H9 (cell line): ENCODE measurements at regions not wholly inside any gene's neighbourhood (a gene's known extent, or its start where the extent isn't known, plus 50 kb on each side); places are given as distances from the start of the nearest gene placed in this dataset.

ENCODE experiments used
- DNase-seq: peaks from one replicate; pipeline ENCODE4 v3.0.0-alpha.2; 2017
- H2AFZ ChIP-seq: one replicate; pipeline ENCODE4 v1.6.1; 2013; ENCODE audit warnings: mild to moderate bottlenecking, low read length, control low read depth, moderate library complexity
- H2AK5ac ChIP-seq: 2 replicates; pipeline ENCODE4 v1.6.1; 2013; ENCODE audit warnings: low read length, control low read depth, mixed read lengths; ENCODE audit not compliant: insufficient read length
- H2BK120ac ChIP-seq: one replicate; pipeline ENCODE4 v1.6.1; 2013; ENCODE audit warnings: low read depth, mild to moderate bottlenecking, low read length, control low read depth, inconsistent platforms; ENCODE audit not compliant: poor library complexity, severe bottlenecking
- H2BK12ac ChIP-seq: 2 replicates; pipeline ENCODE4 v1.6.1; 2013; ENCODE audit warnings: low read length, control low read depth, mixed read lengths, low read depth; ENCODE audit not compliant: insufficient read length
- H2BK15ac ChIP-seq: 2 replicates; pipeline ENCODE4 v1.6.1; 2013; ENCODE audit warnings: low read depth, low read length, control low read depth
- H2BK20ac ChIP-seq: one replicate; pipeline ENCODE4 v1.6.1; 2013; ENCODE audit warnings: low read depth, mild to moderate bottlenecking, low read length, control low read depth, inconsistent platforms; ENCODE audit not compliant: poor library complexity, severe bottlenecking
- H2BK5ac ChIP-seq: 2 replicates; pipeline ENCODE4 v1.6.1; 2013; ENCODE audit warnings: low read length, control low read depth, mixed read lengths; ENCODE audit not compliant: insufficient read length
- H3K14ac ChIP-seq: 2 replicates; pipeline ENCODE4 v1.6.1; 2013; ENCODE audit warnings: low read length, control low read depth; ENCODE audit not compliant: insufficient read depth
- H3K18ac ChIP-seq: 2 replicates; pipeline ENCODE4 v1.6.1; 2013; ENCODE audit warnings: low read depth, mild to moderate bottlenecking, mixed read lengths, low read length, control low read depth; ENCODE audit not compliant: insufficient read length
- H3K23ac ChIP-seq: 2 replicates; pipeline ENCODE4 v1.6.1; 2013; ENCODE audit warnings: low read length, control low read depth, mixed read lengths, low read depth; ENCODE audit not compliant: insufficient read length
- H3K23me2 ChIP-seq: 2 replicates; pipeline ENCODE4 v1.6.1; 2013; ENCODE audit warnings: low read depth, mild to moderate bottlenecking, mixed read lengths, low read length, control low read depth; ENCODE audit not compliant: insufficient read length, poor library complexity, severe bottlenecking
- H3K27ac ChIP-seq: 2 replicates; pipeline ENCODE4 v1.5.1; 2013; ENCODE audit warnings: low read length, control low read depth, mixed read lengths, low read depth; ENCODE audit not compliant: insufficient read length
- H3K27me3 ChIP-seq: 2 replicates; pipeline ENCODE4 v1.6.1; 2013; ENCODE audit warnings: low read length, control low read depth, inconsistent platforms; ENCODE audit not compliant: insufficient read depth
- H3K4ac ChIP-seq: 2 replicates; pipeline ENCODE4 v1.6.1; 2013; ENCODE audit warnings: low read depth, mild to moderate bottlenecking, control low read depth, inconsistent platforms, low read length, moderate library complexity
- H3K4me1 ChIP-seq: 2 replicates; pipeline ENCODE4 v1.6.1; 2013; ENCODE audit warnings: low read length, control low read depth, inconsistent platforms; ENCODE audit not compliant: insufficient read depth
- H3K4me2 ChIP-seq: 2 replicates; pipeline ENCODE4 v1.6.1; 2013; ENCODE audit warnings: low read length, control low read depth, mixed read lengths; ENCODE audit not compliant: insufficient read length, insufficient read depth
- H3K56ac ChIP-seq: 2 replicates; pipeline ENCODE4 v1.6.1; 2013; ENCODE audit warnings: low read depth, mild to moderate bottlenecking, mixed read lengths, low read length, control low read depth; ENCODE audit not compliant: insufficient read length
- H3K79me1 ChIP-seq: 2 replicates; pipeline ENCODE4 v1.6.1; 2013; ENCODE audit warnings: low read depth, mild to moderate bottlenecking, moderate library complexity, low read length, control low read depth, inconsistent platforms; ENCODE audit not compliant: insufficient read depth, poor library complexity, severe bottlenecking
- H3K79me2 ChIP-seq: 2 replicates; pipeline ENCODE4 v1.6.1; 2013; ENCODE audit warnings: low read length, control low read depth, inconsistent platforms; ENCODE audit not compliant: insufficient read depth
- H3K9ac ChIP-seq: 2 replicates; pipeline ENCODE4 v1.6.1; 2013; ENCODE audit warnings: low read length, control low read depth, mixed read lengths; ENCODE audit not compliant: insufficient read length; ENCODE audit errors: extremely low read depth
- H3K9me3 ChIP-seq: one replicate; pipeline ENCODE4 v1.6.1; 2013; ENCODE audit warnings: low read depth, low read length, inconsistent platforms; ENCODE audit not compliant: control insufficient read depth
- H3T11ph ChIP-seq: one replicate; pipeline ENCODE4 v1.6.1; 2013; ENCODE audit warnings: mild to moderate bottlenecking, low read length, control low read depth, inconsistent platforms
- H4K20me1 ChIP-seq: one replicate; pipeline ENCODE4 v1.6.1; 2013; ENCODE audit not compliant: control insufficient read depth, insufficient read length, insufficient read depth
- H4K5ac ChIP-seq: 2 replicates; pipeline ENCODE4 v1.6.1; 2013; ENCODE audit warnings: low read depth, mild to moderate bottlenecking, mixed read lengths, low read length, control low read depth; ENCODE audit not compliant: insufficient read length
- H4K8ac ChIP-seq: replicated peaks from 2 replicates; pipeline ENCODE4 v1.6.1; 2013; ENCODE audit warnings: low read length, control low read depth, mixed read lengths, low read depth; ENCODE audit not compliant: insufficient read length
- H4K91ac ChIP-seq: 2 replicates; pipeline ENCODE4 v1.6.1; 2013; ENCODE audit warnings: low read depth, mild to moderate bottlenecking, moderate library complexity, mixed read lengths, low read length, control low read depth; ENCODE audit not compliant: insufficient read length
- H3K27ac Mint-ChIP-seq, 3 experiments: 2 replicates in 2 of 3; 3 replicates in 1 of 3; pipeline ENCODE4 v1.8.0; 2020 to 2021; ENCODE audit warnings: mixed read lengths in 3 of 3, mild to moderate bottlenecking in 1 of 3, moderate library complexity in 1 of 3
- H3K27me3 Mint-ChIP-seq: 2 replicates; pipeline ENCODE4 v1.8.0; 2021; ENCODE audit warnings: low read depth, mild to moderate bottlenecking, moderate library complexity, mixed read lengths
- H3K36me3 Mint-ChIP-seq, 3 experiments: 2 replicates in 2 of 3; 3 replicates in 1 of 3; pipeline ENCODE4 v1.8.0; 2020 to 2021; ENCODE audit warnings: low read depth in 3 of 3, mixed read lengths in 3 of 3; ENCODE audit not compliant: insufficient read depth in 1 of 3
- H3K4me1 Mint-ChIP-seq, 2 experiments: 2 replicates each; pipeline ENCODE4 v1.8.0; 2020; ENCODE audit warnings: mixed read lengths in 2 of 2
- H3K4me3 Mint-ChIP-seq, 2 experiments: 2 replicates in 1 of 2; 3 replicates in 1 of 2; pipeline ENCODE4 v1.8.0; 2020 to 2021; ENCODE audit warnings: mild to moderate bottlenecking in 2 of 2, mixed read lengths in 2 of 2, moderate library complexity in 1 of 2
- H3K9me3 Mint-ChIP-seq, 2 experiments: 2 replicates in 1 of 2; 3 replicates in 1 of 2; pipeline ENCODE4 v1.8.0; 2020; ENCODE audit warnings: mild to moderate bottlenecking in 2 of 2, mixed read lengths in 2 of 2, moderate library complexity in 1 of 2
- CTCF ChIP-seq: fragments of 200-600 bp; sonication (generic); conservative IDR thresholded peaks from 3 replicates; pipeline ENCODE4 v1.8.0; 2021; ENCODE audit warnings: antibody characterized with exemption, mild to moderate bottlenecking
- WGBS: extraction: QIAGEN DNeasy Blood & Tissue Kit; methylation state at CpG from one replicate; pipeline ENCODE4 v1.1.7; 2013; ENCODE audit warnings: missing lambda C conversion rate, low lambda C conversion rate, mixed read lengths; ENCODE audit not compliant: insufficient read length; ENCODE audit errors: extremely low coverage; 5-methylcytosine and 5-hydroxymethylcytosine counted together

DNA sequence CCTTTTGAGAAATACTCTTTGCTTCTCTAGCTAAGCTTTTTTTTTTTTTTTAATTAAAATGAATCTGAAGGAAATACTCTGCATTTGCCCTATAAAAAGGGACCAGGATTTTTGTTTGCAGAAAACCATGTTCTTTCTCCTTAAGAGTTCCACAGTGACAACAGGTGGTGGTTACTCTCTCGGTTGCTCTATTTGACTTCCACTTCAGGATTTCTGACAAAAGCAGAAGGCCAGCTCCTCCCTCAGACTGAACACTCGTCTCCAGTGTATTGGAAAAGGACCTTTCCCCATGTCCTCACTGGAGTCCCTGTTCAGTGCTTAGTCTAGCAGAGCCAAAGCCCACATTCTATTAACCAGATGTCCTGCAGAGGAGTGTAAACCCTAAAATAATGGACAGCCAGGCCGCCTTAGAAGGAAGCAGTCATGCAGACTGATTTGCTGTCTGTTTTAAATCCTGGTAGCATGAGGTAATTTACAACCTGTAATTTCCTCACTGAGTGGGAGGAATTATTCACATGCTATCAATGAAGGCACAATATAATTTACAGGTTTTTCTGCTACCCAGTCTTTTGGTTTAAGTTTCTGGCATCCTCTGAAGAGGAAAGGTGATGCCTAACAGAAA lies 599.3 kb downstream of the PYDC2 start:
- Histone ChIP-seq H3K4me2 (no peak overlapping the region), H3K79me2 (no peaks in the 10 kb centered on the region), H2BK120ac (no peak overlapping the region), H3K18ac (no peak overlapping the region), H3K14ac (no peak overlapping the region), H3T11ph (no peak overlapping the region), H2AK5ac (no peak overlapping the region), H2AFZ (peak overlapping the region; percentile 52), H3K79me1 (no peaks in the 10 kb centered on the region), H3K23ac (no peak overlapping the region), H2BK12ac (no peak overlapping the region), H3K9me3 (no peaks in the 10 kb centered on the region), H3K4me1 (no peaks in the 10 kb centered on the region), H2BK5ac (no peak overlapping the region), H4K91ac (no peak overlapping the region), H4K8ac (no peak overlapping the region), H3K9ac (no peak overlapping the region), H3K4ac (no peak overlapping the region), H2BK20ac (no peak overlapping the region), H2BK15ac (no peak overlapping the region), H3K23me2 (no peaks in the 10 kb centered on the region), H3K56ac (no peak overlapping the region), H3K27ac (no peak overlapping the region), H3K27me3 (no peaks in the 10 kb centered on the region), H4K5ac (no peak overlapping the region), H4K20me1 (no peaks in the 10 kb centered on the region)
- Mint-ChIP-seq H3K27me3 (no peaks in the 10 kb centered on the region), H3K27ac (no peak overlapping the region; a peak in 1 of 7 replicates), H3K36me3 (no peaks in the 10 kb centered on the region), H3K4me1 (peaks cover 18 to 19% of the 10 kb centered on the region in 2 experiments), H3K4me3 (no peak overlapping the region), H3K9me3 (no peaks in the 10 kb centered on the region)
- no peak for DNase-seq
- TF ChIP-seq CTCF, result no peak
- no CpG with 5 or more reads among the region's 3 CpGs for WGBS
